ENCODE measurements at regions not wholly inside any gene's neighbourhood (a gene's known extent, or its start where the extent isn't known, plus 50 kb on each side); places are given as distances from the start of the nearest gene placed in this dataset.

GRCh38 chr12:87127272-87127671 lies 871.1 kb upstream of the MGAT4C start:
- TF ChIP-seq CTCF (IDR thresholded peaks at IDR 0.05) = no peak
- intact Hi-C loops (cut with DNase I) = no loop called here
- Histone ChIP-seq H3K36me3 (no peaks in the 10 kb centered on the region), H3K9me3 (peaks cover 5% of the 10 kb centered on the region), H3K27me3 (ENCODE audit: low read depth) (no peaks in the 10 kb centered on the region), H3K27ac (no peak overlapping the region), H3K4me3 (no peak overlapping the region), H3K4me1 (no peaks in the 10 kb centered on the region)
- no peak for DNase-seq
- ATAC-seq = no peak

- Histone ChIP-seq H3K4me1 (no peaks in the 10 kb centered on the region), H3K4me3 (no peak overlapping the region), H3K27ac (no peak overlapping the region), H3K9me3 (peaks cover 5% of the 10 kb centered on the region), H3K36me3 (no peaks in the 10 kb centered on the region), H3K27me3 (ENCODE audit: low read depth) (no peaks in the 10 kb centered on the region)
- intact Hi-C loops (cut with DNase I) = no loop called here
- TF ChIP-seq CTCF (IDR thresholded peaks at IDR 0.05) = no peak
- DNase-seq (no peak), ATAC-seq (no peak)
Measured at GRCh38 chr12:87121896-87122295, 865.7 kb upstream of the MGAT4C start.

- Histone ChIP-seq H3K27ac (no peak overlapping the region), H3K4me1 (no peaks in the 10 kb centered on the region), H3K9me3 (peaks cover 5% of the 10 kb centered on the region), H3K27me3 (ENCODE audit: low read depth) (no peaks in the 10 kb centered on the region), H3K36me3 (no peaks in the 10 kb centered on the region), H3K4me3 (no peak overlapping the region)
- intact Hi-C loops (cut with DNase I) = no loop called here
- ATAC-seq (no peak), DNase-seq (no peak)
- no peak for TF ChIP-seq CTCF (IDR thresholded peaks at IDR 0.05)
Measured at GRCh38 chr12:87120440-87120839, 864.2 kb upstream of the MGAT4C start.

GRCh38 chr12:87119713-87120112 lies 863.5 kb upstream of the MGAT4C start:
- H3K27ac ChIP-seq = no peak overlapping the region
- intact Hi-C loops (cut with DNase I) = no loop called here
- no peak for TF ChIP-seq CTCF (IDR thresholded peaks at IDR 0.05)
- no peaks in the 10 kb centered on the region for H3K36me3 ChIP-seq
- H3K4me1 ChIP-seq = no peaks in the 10 kb centered on the region
- H3K27me3 ChIP-seq (ENCODE audit: low read depth) = no peaks in the 10 kb centered on the region
- H3K9me3 ChIP-seq = peaks cover 5% of the 10 kb centered on the region
- no peak overlapping the region for H3K4me3 ChIP-seq
- ATAC-seq (no peak), DNase-seq (no peak)

- Histone ChIP-seq H3K4me3 (no peak overlapping the region), H3K9me3 (no peaks in the 10 kb centered on the region), H3K27ac (no peak overlapping the region), H3K36me3 (no peaks in the 10 kb centered on the region), H3K27me3 (ENCODE audit: low read depth) (no peaks in the 10 kb centered on the region), H3K4me1 (no peaks in the 10 kb centered on the region)
- intact Hi-C loops (cut with DNase I) = no loop called here
- no peak for ATAC-seq
- no peak for TF ChIP-seq CTCF (IDR thresholded peaks at IDR 0.05)
- DNase-seq = no peak
Measured at GRCh38 chr12:87117526-87117925, 861.3 kb upstream of the MGAT4C start.

- DNase-seq (no peak), ATAC-seq (no peak)
- Histone ChIP-seq H3K27me3 (ENCODE audit: low read depth) (no peaks in the 10 kb centered on the region), H3K4me3 (no peak overlapping the region), H3K36me3 (no peaks in the 10 kb centered on the region), H3K4me1 (no peaks in the 10 kb centered on the region), H3K27ac (no peak overlapping the region), H3K9me3 (no peaks in the 10 kb centered on the region)
- TF ChIP-seq CTCF (IDR thresholded peaks at IDR 0.05) = no peak
- intact Hi-C loops (cut with DNase I) = no loop called here
Measured at GRCh38 chr12:87116780-87117179, 860.6 kb upstream of the MGAT4C start.
